IMR-90 (cell line): ENCODE measurements at regions not wholly inside any gene's neighbourhood (a gene's known extent, or its start where the extent isn't known, plus 50 kb on each side); places are given as distances from the start of the nearest gene placed in this dataset.

Experiments
- BHLHE40 ChIP-seq: fragments of 150-350 bp; IDR thresholded peaks from 2 replicates; pipeline ENCODE4 v1.6.1; 2016; ENCODE audit warnings: mild to moderate bottlenecking, low read depth, low read length
- MXI1 ChIP-seq: IDR thresholded peaks from 2 replicates; pipeline ENCODE4 v1.6.1; 2012; ENCODE audit warnings: low read depth, mild to moderate bottlenecking, low read length, moderate library complexity, borderline replicate concordance
- POLR2A ChIP-seq: IDR thresholded peaks from 2 replicates; pipeline ENCODE4 v1.6.1; 2012; ENCODE audit warnings: mild to moderate bottlenecking, low read depth, low read length
- TF ChIP-seq, protein P1 (sequence below): conservative IDR thresholded peaks from 2 replicates; pipeline ENCODE4 v1.5.1; 2012; ENCODE audit warnings: mild to moderate bottlenecking, low read depth, low read length, improper control_type of control experiment

DNA sequence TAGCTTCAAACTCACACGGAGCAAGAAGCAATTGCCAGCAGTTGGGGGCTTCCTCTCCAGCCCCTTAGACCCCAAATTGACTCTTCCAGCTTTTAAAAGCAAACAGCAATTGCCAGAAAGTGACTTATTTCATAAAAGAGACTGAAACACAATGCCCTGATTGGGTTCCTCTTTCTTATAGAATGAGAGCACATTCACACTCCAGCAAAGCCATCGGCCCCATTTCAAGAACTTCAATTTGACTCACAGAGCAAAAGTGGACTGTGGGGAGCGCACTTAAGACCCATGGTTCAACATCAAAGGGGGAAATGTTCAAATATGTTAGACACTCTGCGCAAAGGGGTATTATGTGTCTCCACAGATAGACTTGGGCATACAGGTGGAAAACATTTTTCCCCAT, 484.7 kb downstream of the BCL11A start:
- no peak for TF ChIP-seq POLR2A
- TF ChIP-seq, protein P1, sequence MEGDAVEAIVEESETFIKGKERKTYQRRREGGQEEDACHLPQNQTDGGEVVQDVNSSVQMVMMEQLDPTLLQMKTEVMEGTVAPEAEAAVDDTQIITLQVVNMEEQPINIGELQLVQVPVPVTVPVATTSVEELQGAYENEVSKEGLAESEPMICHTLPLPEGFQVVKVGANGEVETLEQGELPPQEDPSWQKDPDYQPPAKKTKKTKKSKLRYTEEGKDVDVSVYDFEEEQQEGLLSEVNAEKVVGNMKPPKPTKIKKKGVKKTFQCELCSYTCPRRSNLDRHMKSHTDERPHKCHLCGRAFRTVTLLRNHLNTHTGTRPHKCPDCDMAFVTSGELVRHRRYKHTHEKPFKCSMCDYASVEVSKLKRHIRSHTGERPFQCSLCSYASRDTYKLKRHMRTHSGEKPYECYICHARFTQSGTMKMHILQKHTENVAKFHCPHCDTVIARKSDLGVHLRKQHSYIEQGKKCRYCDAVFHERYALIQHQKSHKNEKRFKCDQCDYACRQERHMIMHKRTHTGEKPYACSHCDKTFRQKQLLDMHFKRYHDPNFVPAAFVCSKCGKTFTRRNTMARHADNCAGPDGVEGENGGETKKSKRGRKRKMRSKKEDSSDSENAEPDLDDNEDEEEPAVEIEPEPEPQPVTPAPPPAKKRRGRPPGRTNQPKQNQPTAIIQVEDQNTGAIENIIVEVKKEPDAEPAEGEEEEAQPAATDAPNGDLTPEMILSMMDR, result no peak
- TF ChIP-seq MXI1, result no peak
- TF ChIP-seq BHLHE40, result no peak
